ELR (cell line): ENCODE measurements at regions not wholly inside any gene's neighbourhood (a gene's known extent, or its start where the extent isn't known, plus 50 kb on each side); places are given as distances from the start of the nearest gene placed in this dataset.
"Not testable (repeated sequence)": the region's sequence is repeated elsewhere in the genome, so short reads cannot be mapped to it uniquely, and the experiment has no call there.

Experiments used
- DNase-seq: peaks from one replicate; pipeline ENCODE4 v3.0.0-alpha.2; 2015; ENCODE audit warnings: low read depth

DNA sequence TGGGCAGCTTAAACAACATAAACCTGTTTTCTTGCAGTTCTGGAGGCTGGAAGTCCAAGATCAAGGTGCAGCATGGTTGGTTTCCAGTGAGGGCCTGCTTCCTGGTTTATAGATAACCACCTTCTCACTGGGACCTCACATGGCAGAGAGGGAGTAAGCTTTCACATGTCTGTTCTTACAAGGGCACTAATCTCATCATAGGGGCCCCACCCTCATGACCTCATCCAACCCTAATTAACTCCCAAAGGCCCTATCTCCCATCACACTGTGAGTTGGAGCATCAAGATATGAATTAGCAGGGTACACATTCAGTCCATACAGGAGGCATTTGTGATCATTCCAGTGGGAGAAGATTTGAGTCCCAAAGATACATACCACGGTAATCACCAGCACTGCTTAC lies 50.5 kb upstream of the GRIN2A start:
- no peak for DNase-seq

DNA sequence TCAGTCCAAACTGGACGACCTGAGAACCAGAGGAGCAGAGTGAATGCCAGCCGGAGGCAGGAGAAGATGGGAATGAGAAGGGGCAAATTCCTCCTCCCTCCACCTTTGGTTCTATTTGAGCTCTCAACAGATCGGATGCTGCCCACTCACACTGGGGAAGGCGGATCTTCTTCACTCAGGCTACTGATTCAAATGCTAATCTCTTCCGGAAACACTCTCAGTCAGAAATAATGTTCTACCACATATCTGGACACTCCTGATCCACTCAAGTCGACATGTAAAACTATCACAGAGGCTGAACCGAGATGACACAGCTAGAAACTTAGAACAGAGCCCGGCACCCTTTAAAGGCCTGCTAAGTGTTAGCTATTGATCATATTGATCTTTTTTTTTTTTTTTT lies 57.4 kb upstream of the GRIN2A start:
- DNase-seq, result no peak

GRCh38 chr16:10240854-10241613 lies 58.8 kb upstream of the GRIN2A start:
- no peak for DNase-seq

- no peak for DNase-seq
Measured at GRCh38 chr16:10242097-10242496, 59.9 kb upstream of the GRIN2A start.

DNA sequence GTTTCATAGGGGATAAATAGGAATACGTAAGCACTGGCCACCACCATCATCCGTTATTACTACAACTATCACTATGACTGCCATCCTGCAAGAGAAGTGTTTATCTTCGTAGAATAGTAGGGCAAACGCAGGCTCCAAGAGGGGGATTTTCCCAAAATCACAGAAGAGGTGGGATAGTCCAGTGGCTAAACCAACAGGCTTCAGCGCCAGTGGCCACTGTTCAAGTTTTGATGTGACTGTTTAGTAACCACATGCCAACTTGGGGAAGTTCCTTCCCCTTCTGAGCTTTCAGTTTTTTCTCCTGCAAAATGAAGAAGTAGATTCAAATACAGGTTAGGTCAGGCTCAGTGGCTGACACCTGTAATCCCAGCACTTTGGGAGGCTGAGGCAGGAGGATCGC lies 60.7 kb upstream of the GRIN2A start:
- DNase-seq, result no peak

GRCh38 chr16:10245002-10245401 lies 62.8 kb upstream of the GRIN2A start:
- no peak for DNase-seq

GRCh38 chr16:10250137-10250828 lies 68.1 kb upstream of the GRIN2A start:
- DNase-seq, result no peak

GRCh38 chr16:10252155-10252554 lies 69.9 kb upstream of the GRIN2A start:
- no peak for DNase-seq

GRCh38 chr16:10253409-10253808 lies 71.2 kb upstream of the GRIN2A start:
- no peak for DNase-seq

DNA sequence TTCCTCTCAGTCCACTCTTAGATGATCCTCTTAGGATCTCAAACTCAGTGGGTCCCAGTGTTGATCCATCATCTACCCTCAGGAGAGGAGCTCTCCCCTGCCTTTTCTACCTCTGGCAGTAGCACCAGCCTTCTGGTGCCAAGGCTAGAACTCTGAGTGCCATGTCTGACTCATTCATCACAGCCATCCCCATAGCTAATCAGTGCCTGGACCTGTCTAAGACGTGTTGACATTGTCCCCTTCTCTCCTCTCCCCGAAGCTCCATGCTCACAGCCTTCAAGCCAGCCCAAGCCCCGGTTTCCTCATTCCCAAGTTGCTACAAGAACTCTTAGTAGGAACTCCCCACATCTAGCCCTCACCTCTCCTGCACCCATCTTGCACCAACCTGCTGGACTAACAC lies 73.5 kb upstream of the GRIN2A start:
- DNase-seq, result no peak

DNA sequence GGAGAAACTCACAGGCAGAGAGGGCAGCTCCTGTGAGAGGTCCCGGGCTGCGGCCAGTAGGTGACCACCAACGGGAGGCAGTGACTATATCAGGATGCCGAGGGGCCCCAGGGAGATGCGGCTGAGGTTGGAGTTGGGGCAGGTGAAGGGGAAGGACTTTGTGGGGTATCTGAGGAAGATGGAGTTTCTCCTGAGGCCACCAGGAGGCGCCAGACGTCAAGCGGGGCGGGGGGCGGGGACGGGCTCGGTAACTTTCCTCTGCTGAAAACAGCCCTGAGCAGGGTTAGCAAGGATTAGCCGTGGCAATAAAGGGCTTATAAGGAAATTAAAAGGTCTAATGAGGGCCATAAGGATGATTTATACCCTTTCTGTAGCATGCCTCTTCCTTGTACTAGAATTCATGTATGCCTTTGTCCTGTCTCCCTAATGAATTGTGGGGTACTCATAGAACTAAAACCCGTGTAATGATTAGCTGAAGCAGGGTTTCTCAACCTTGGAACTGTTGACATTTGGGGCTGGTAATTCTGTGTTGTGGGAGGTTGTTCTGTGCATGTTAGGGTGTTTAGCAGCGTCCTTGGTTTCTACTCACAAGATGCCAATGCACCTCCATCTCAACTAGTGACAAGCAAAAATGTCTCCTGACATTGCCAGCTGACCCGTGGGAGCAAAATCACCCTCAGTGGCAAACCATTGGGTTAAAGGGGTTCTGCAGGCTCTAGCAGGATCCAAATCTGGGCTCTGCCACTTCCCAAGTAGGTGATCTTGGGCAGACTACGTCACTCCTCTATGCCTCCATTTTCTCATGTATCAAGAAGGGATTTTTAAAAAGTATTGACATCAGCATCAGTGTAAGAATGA lies 74.8 kb upstream of the GRIN2A start:
- peak; percentile 32 for DNase-seq

DNA sequence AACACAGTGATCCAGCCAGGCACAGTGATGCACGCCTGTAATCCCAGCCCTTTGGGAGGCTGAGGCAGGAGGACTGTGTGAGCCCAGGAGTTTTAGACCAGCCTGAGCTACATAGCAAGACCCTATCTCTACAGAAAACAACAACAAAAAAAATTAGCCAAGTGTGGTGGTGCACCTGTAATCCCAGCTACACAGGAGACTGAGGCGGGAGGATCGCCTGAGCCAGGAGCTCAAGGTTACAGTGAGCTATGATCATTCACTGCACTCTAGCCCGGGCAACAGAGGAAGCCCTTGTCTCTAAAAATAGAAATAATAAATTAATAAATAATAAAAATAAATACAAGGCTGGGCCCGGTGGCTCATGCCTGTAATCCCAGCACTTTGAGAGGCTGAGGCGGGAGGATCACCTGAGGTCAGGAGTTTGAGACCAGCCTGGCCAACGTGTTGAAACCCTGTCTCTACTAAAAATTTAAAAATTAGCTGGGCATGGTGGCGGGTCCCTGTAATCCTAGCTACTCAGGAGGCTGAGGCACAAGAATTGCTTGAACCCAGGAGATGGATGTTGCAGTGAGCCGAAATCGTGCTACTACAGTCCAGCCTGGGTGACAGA lies 75.5 kb upstream of the GRIN2A start:
- not testable (repeated sequence) for DNase-seq

DNA sequence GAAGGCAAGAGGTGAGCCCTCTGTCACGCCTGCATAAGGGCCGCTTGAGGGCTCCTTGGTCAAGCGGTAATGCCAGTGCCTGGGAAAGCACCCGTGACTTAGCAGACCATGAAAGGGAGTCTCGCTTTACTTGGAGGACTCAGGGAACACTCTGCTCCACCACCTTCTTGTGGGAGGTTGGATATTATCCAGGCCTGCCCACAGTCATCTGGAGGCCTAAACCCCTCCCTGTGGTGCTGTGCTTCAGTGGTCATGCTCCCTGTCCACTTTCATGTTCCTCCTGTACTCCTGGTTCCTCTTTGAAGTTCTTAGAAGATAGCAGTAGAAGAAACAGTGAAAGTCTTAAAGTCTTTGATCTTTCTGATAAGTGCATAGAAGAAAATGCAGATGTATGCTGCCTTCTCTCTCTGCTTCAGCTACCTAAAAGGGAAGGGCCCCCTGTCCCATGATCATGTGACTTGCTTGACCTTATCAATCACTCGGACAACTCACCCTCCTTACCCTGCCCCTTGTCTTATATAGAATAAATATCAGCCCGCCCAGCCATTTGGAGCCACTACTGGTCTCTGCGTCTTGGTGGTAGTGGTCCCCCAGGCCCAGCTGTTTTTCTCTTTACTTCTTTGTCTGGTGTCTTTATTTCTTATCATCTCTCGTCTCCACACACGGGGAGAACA lies 76.8 kb upstream of the GRIN2A start:
- not testable (repeated sequence) for DNase-seq

DNA sequence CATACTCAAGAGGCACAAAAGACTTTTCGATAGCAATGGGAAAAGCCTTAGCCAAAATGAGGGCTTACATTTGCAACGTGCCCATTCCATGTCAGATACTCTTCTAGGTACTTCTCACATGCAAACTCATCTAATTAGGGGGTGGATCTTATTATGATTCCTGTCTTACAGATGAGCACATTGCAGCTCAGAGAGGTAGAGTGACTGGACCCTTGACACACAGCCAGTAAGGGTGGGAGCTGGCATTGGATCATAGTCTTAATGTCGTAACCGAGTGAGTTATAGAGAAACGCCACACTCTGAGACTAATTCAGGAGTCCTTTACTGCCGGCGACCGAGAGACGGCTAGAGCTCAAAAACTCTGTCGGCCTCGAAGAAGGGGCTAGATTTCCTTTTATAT lies 78.8 kb upstream of the GRIN2A start:
- no peak for DNase-seq

- DNase-seq, result not testable (repeated sequence)
Measured at GRCh38 chr16:10261526-10261925, 79.3 kb upstream of the GRIN2A start.

- DNase-seq, result no peak
Measured at GRCh38 chr16:10262377-10263132, 80.3 kb upstream of the GRIN2A start.

- no peak for DNase-seq
Measured at GRCh38 chr16:10265770-10266615, 83.8 kb upstream of the GRIN2A start.

DNA sequence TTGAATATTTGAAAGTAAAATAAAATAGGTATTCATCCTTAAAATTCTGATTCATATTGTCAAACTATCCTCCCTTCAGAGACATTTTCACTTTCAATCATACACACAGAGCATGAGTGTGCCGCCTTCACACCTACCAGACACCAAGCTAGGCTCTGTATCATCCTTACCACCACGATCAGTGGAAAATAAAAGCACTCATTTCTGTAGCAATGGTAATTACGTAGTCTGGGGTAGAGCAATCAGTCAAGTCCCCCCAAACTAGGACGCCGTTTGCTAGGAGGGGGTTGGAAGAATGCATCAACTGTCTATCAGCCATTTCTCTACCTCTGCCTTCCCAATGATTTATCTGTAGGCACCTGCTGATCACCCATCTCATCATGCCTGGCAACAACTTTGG lies 84.6 kb upstream of the GRIN2A start:
- no peak for DNase-seq

DNA sequence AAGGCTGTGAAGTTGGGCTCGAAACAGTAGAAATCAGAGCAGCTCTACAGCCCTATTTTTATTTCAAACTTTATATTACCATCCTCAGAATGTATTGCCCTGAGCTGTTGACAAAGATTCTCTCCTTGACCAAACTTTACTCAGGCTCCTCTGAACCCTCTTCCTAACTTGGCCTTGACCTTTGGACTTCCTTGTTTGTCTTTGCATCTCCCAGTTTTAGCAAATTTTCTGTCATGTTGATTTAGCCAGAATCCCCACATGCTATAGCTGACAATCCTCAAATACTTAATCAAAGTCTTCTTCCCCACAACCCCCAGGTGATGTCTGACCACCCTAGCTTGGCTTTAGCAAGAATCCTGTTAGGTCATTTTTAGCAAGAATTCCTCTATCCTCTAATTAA lies 87.4 kb upstream of the GRIN2A start:
- no peak for DNase-seq

DNA sequence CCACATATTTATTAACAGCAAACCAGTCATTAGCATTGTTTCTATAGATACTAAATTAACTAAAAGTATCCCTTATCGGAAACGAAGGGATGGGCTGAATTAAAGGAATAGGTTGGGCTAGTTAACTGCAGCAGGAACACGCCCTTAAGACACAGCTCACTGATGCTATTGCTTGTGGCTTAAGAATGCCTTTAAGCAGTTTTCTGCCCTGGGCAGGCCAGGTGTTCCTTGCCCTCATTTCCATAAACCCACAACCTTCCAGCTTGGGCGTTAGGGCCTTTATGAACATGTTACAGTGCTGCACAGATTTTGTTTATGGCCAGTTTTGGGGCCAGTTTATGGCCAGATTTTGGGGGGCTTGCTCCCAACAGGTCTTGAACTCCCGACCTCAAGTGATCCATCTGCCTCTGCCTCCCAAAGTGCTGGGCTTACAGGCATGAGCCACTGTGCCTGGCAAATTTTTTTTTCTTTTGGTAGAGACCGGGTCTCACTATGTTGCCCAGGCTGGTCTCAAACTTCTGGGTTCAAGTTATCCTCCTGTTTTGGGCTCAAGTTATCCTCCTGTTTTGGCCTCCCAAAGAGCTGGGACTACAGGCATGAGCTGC lies 90.1 kb upstream of the GRIN2A start:
- not testable (repeated sequence) for DNase-seq
